Naive B cell (primary cell): ENCODE measurements at regions not wholly inside any gene's neighbourhood (a gene's known extent, or its start where the extent isn't known, plus 50 kb on each side); places are given as distances from the start of the nearest gene placed in this dataset.
A peak's percentile ranks its signal among the peaks of the same experiment; 100 is the strongest.

Experiments used
- ATAC-seq, 2 donors: fragments of 150-1000 bp; cut with Tn5 transposase; 2 replicates each; pipeline ENCODE4 v1.10.0; 2021; ENCODE audit warnings: low read depth in 2 of 2, mild to moderate bottlenecking in 2 of 2, moderate library complexity in 2 of 2
- DNase-seq: peaks from one replicate; pipeline ENCODE4 v3.0.0; 2022
- H3K27ac Mint-ChIP-seq, 6 donors: one replicate each; pipeline ENCODE4 v1.8.0; 2020 to 2022; ENCODE audit warnings: mild to moderate bottlenecking in 6 of 6, mixed read lengths in 6 of 6, moderate library complexity in 5 of 6, inconsistent platforms in 2 of 6
- H3K27me3 Mint-ChIP-seq, 3 donors: one replicate each; pipeline ENCODE4 v1.8.0; 2021 to 2022; ENCODE audit warnings: mixed read lengths in 3 of 3, mild to moderate bottlenecking in 1 of 3
- H3K36me3 Mint-ChIP-seq, 2 donors: one replicate each; pipeline ENCODE4 v1.8.0; 2020 to 2022; ENCODE audit warnings: mixed read lengths in 2 of 2, inconsistent platforms in 1 of 2, mild to moderate bottlenecking in 1 of 2
- H3K4me1 Mint-ChIP-seq, 3 donors: one replicate each; pipeline ENCODE4 v1.8.0; 2020 to 2022; ENCODE audit warnings: mixed read lengths in 3 of 3, inconsistent platforms in 1 of 3, mild to moderate bottlenecking in 1 of 3, moderate library complexity in 1 of 3
- H3K4me3 Mint-ChIP-seq, 8 donors: one replicate each; pipeline ENCODE4 v1.8.0; 2020 to 2022; ENCODE audit warnings: mild to moderate bottlenecking in 8 of 8, mixed read lengths in 8 of 8, moderate library complexity in 8 of 8, inconsistent platforms in 2 of 8
- H3K9me3 Mint-ChIP-seq, 7 donors: one replicate each; pipeline ENCODE4 v1.8.0; 2020 to 2022; ENCODE audit warnings: mixed read lengths in 7 of 7, mild to moderate bottlenecking in 5 of 7, inconsistent platforms in 2 of 7, moderate library complexity in 1 of 7

- H3K27ac Mint-ChIP-seq = peak overlapping the region in 1 of 6 donors; percentile 2
- H3K4me3 Mint-ChIP-seq = no peak overlapping the region
- peaks cover 4 to 20% of the 10 kb centered on the region in 2 donors for H3K36me3 Mint-ChIP-seq
- no peaks in the 10 kb centered on the region for H3K4me1 Mint-ChIP-seq
- DNase-seq = no peak
- H3K9me3 Mint-ChIP-seq = peaks cover 11 to 35% (median 27%) of the 10 kb centered on the region in 7 donors
- no peak for ATAC-seq
- H3K27me3 Mint-ChIP-seq = no peaks in the 10 kb centered on the region
Measured at GRCh38 chr9:108663422-108663821, 192.4 kb downstream of the ACTL7B start.

DNA sequence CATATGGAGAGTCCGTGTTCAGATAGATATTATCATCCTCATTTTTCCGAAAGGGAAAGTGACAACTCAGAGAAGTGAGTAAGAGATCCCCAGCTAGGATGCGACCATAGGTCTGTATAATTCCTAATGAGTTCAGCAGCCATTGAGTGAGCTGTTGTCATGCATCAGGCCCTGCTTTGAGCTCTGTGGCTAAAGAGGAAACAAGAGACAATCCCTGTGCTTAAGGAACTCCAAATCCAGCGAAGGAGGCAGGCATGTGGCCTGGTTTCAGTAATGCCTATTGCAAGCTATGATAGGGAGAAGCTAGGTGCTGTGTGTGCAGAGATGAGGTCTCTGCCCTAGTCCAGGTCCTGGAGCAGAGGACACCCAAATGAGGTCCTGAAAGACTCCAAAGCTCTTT, 192.8 kb downstream of the ACTL7B start:
- Mint-ChIP-seq H3K4me1 (no peaks in the 10 kb centered on the region), H3K27me3 (no peaks in the 10 kb centered on the region), H3K36me3 (peaks cover 4 to 21% of the 10 kb centered on the region in 2 donors), H3K4me3 (no peak overlapping the region), H3K27ac (no peak overlapping the region), H3K9me3 (peaks cover 11 to 39% (median 32%) of the 10 kb centered on the region in 7 donors)
- no peak for ATAC-seq
- no peak for DNase-seq

GRCh38 chr9:108662091-108662875, 193.5 kb downstream of the ACTL7B start:
- ATAC-seq (no peak), DNase-seq (no peak)
- Mint-ChIP-seq H3K27ac (no peak overlapping the region), H3K27me3 (no peaks in the 10 kb centered on the region), H3K9me3 (peaks cover 12 to 39% (median 32%) of the 10 kb centered on the region in 7 donors), H3K4me3 (no peak overlapping the region), H3K4me1 (no peaks in the 10 kb centered on the region), H3K36me3 (peaks cover 4 to 21% of the 10 kb centered on the region in 2 donors)

- Mint-ChIP-seq H3K36me3 (peaks cover 5 to 29% of the 10 kb centered on the region in 2 donors), H3K27me3 (no peaks in the 10 kb centered on the region), H3K27ac (no peak overlapping the region), H3K4me1 (no peaks in the 10 kb centered on the region), H3K9me3 (peaks cover 12 to 34% (median 27%) of the 10 kb centered on the region in 7 donors), H3K4me3 (no peak overlapping the region)
- DNase-seq = no peak
- no peak for ATAC-seq
Measured at GRCh38 chr9:108656566-108656965, 199.2 kb downstream of the ACTL7B start.

- ATAC-seq = no peak
- Mint-ChIP-seq H3K4me3 (no peak overlapping the region), H3K27ac (no peak overlapping the region), H3K4me1 (no peaks in the 10 kb centered on the region), H3K9me3 (peaks cover 12 to 26% (median 23%) of the 10 kb centered on the region in 7 donors), H3K36me3 (peaks cover 5 to 29% of the 10 kb centered on the region in 2 donors), H3K27me3 (no peaks in the 10 kb centered on the region)
- DNase-seq = no peak
Measured at GRCh38 chr9:108655818-108656217, 200.0 kb downstream of the ACTL7B start.

DNA sequence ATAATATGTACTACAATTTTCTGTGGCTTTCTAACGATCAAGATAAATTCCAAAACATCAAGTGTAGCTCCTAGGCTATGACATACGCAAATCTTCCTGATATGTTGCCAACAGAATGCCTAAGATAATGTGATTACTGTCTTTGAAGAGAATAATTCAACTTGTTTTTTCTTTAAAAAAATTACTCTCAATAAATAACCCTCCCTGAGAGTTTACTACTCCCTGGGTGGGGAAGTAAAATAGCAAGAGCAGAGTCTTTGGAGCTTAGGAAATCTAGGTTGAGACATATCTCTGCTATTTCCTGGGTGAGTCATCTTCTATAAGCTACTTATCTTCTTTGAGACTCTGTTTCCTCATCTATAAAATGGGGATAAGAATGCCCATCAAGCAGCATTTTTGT, 201.2 kb downstream of the ACTL7B start:
- Mint-ChIP-seq H3K27me3 (no peaks in the 10 kb centered on the region), H3K9me3 (peaks cover 10 to 15% (median 13%) of the 10 kb centered on the region in 7 donors), H3K27ac (no peak overlapping the region), H3K4me1 (no peaks in the 10 kb centered on the region), H3K36me3 (peaks cover 5 to 20% of the 10 kb centered on the region in 2 donors), H3K4me3 (no peak overlapping the region)
- DNase-seq (no peak), ATAC-seq (no peak)

DNA sequence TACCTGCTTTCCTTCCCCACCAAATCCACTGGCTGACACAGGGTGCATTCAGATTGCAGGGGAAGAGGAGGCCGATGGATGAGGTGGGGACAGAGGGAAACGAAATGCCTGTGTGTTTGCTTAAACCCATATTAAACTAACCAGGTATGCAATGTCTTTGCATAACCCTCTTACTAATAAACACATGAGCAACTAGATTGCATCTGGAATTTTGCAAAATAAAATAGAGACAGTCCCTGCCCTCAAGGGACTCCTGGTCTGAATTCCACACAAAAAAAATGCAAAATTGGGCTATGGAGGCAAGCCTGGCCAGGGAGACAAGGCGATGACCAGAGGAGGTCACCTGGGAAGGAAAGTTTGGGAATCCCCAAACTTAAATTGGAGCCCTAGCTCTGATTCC, 202.9 kb downstream of the ACTL7B start:
- Mint-ChIP-seq H3K4me3 (no peak overlapping the region), H3K36me3 (peaks cover 5 to 7% of the 10 kb centered on the region in 2 donors), H3K27ac (no peak overlapping the region), H3K9me3 (peaks cover 0 to 8% (median 0%) of the 10 kb centered on the region in 7 donors), H3K27me3 (no peaks in the 10 kb centered on the region), H3K4me1 (no peaks in the 10 kb centered on the region)
- no peak for ATAC-seq
- no peak for DNase-seq

GRCh38 chr9:108650826-108651225, 205.0 kb downstream of the ACTL7B start:
- Mint-ChIP-seq H3K9me3 (peaks cover 0 to 3% (median 0%) of the 10 kb centered on the region in 7 donors), H3K4me3 (no peak overlapping the region), H3K27me3 (no peaks in the 10 kb centered on the region), H3K4me1 (no peaks in the 10 kb centered on the region), H3K27ac (no peak overlapping the region), H3K36me3 (no peaks in the 10 kb centered on the region)
- ATAC-seq (no peak), DNase-seq (no peak)

DNA sequence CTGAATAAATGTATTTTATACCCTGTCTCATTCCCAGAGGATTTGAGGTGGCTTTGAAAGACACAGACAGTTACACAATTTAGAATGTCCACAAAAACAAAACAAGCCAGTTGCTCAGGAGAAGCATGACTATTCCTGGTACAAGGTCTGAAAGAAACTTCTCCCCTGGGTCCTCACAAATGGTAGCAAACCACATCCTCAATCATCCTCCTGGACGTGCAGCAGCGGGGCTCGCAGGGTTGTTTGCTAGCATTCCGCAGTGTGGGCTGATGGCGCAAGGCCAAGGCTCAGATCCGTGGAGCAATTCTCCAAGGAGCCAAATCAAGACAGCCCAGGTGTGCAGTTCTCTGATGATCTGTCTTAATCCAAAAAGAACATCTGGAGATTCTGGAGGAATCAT, 210.3 kb downstream of the ACTL7B start:
- no peak overlapping the region for H3K27ac Mint-ChIP-seq
- H3K36me3 Mint-ChIP-seq = no peaks in the 10 kb centered on the region
- ATAC-seq (no peak), DNase-seq (no peak)
- H3K27me3 Mint-ChIP-seq = no peaks in the 10 kb centered on the region
- H3K9me3 Mint-ChIP-seq = peaks cover 0 to 6% (median 0%) of the 10 kb centered on the region in 7 donors
- no peaks in the 10 kb centered on the region for H3K4me1 Mint-ChIP-seq
- H3K4me3 Mint-ChIP-seq = no peak overlapping the region

DNA sequence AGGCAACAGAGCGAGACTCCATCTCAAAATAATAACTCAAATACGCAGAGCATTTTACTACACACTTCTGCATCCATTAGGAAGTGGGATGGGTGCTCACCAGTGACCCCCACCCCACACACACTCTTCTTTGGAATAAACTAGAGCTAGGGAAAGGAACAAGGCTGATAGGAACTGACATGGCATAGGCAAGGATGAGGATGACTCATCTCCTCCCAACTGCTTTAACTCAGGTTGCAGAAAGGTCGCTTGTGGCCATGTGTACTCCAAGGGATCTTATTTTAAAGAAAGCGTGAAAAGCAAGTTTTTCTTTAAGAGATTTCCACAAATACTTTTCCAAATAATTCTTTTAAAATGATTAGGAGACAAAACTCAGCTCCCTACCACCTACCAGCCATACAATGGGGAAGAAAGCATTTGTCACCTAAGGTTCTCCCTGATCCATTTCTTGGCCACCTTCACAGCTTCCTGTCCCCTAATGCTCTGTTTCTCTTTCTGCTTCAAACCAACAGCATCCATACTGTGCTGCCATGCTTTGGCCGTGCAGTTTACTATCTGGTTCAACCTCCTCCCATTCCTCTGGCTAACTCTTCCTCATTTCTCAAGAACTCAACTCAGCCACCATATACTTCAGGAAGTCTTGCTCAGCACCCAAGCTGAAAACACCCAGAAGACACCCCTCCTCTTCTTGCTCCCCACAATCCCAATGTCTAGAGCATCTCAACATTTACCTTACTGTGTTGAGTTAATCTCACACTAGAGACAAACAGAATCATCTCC, 211.9 kb downstream of the ACTL7B start:
- no peaks in the 10 kb centered on the region for H3K36me3 Mint-ChIP-seq
- H3K27ac Mint-ChIP-seq = no peak overlapping the region
- H3K4me3 Mint-ChIP-seq = no peak overlapping the region
- ATAC-seq (no peak), DNase-seq (no peak)
- peaks cover 0 to 6% (median 0%) of the 10 kb centered on the region in 7 donors for H3K9me3 Mint-ChIP-seq
- no peaks in the 10 kb centered on the region for H3K4me1 Mint-ChIP-seq
- H3K27me3 Mint-ChIP-seq = no peaks in the 10 kb centered on the region

GRCh38 chr9:108642871-108643270, 212.9 kb downstream of the ACTL7B start:
- Mint-ChIP-seq H3K27me3 (no peaks in the 10 kb centered on the region), H3K4me1 (no peaks in the 10 kb centered on the region), H3K27ac (no peak overlapping the region), H3K36me3 (no peaks in the 10 kb centered on the region), H3K9me3 (peaks cover 0 to 6% (median 0%) of the 10 kb centered on the region in 7 donors), H3K4me3 (no peak overlapping the region)
- no peak for DNase-seq
- no peak for ATAC-seq

DNA sequence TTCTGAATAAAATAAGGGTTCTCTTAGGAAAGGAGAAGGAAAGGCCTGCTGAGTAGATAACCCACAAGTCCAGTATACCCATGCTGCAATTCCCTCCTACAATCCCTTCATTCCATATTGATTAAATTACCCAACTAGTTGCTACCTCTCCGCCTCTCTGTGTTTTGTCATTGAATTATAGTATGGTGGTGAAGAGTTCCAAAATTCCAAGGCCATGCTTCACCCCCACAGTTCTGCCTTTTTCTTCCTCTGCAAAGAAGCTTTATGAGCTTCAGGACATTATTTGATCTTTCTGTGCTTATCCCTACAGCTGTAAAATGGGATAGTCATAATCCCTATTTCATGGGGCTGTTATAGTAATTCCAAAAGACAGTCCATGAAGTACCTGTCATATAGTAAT, 215.6 kb downstream of the ACTL7B start:
- H3K9me3 Mint-ChIP-seq = peaks cover 0 to 6% (median 0%) of the 10 kb centered on the region in 7 donors
- H3K4me1 Mint-ChIP-seq = no peaks in the 10 kb centered on the region
- H3K36me3 Mint-ChIP-seq = no peaks in the 10 kb centered on the region

DNA sequence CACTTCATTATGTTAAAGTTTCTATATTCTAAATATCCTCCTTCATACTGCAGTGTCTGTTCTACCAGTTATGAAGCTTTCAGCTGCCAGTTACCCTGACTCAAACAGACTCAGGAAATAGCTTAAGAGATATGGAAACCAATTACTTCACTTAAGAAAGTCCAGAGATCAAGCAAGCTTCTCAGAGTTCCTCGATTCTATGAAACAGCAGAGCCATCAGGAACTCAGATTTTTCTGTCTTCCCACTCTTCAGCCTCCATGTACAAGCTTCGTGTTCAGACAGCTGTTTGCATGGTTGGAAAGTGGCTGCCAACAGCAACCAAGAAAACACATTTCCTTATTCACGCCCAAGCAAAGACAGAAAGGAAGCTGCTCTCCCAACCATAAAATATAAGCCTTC, 216.1 kb downstream of the ACTL7B start:
- Mint-ChIP-seq H3K9me3 (peaks cover 0 to 6% (median 0%) of the 10 kb centered on the region in 7 donors), H3K36me3 (no peaks in the 10 kb centered on the region), H3K4me3 (no peak overlapping the region), H3K27me3 (no peaks in the 10 kb centered on the region), H3K27ac (no peak overlapping the region), H3K4me1 (no peaks in the 10 kb centered on the region)
- DNase-seq (no peak), ATAC-seq (no peak)

More for the DNA sequence above, 215.6 kb downstream of the ACTL7B start:
- no peak for ATAC-seq
- no peak for DNase-seq
- no peak overlapping the region for H3K27ac Mint-ChIP-seq
- no peaks in the 10 kb centered on the region for H3K27me3 Mint-ChIP-seq
- no peak overlapping the region for H3K4me3 Mint-ChIP-seq

DNA sequence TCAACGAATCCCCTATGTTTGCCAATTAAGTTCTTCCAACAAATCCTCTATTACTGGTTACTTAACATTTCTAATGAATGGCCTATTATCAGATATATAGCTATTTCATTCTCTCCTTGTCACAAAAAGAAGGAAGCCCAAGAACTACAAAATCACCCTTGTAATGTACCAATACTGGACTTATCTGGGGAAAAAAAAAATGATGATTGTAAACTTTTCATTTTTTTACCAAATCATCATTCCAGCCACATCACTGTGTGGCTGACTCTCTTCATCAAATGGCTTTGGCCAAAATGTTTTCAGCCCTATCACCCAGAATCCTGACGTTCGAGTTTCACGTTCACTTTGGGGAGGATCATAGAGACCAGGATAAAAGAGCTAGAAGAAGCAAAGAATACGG, 216.7 kb downstream of the ACTL7B start:
- no peaks in the 10 kb centered on the region for H3K4me1 Mint-ChIP-seq
- H3K9me3 Mint-ChIP-seq = no peaks in the 10 kb centered on the region
- no peak overlapping the region for H3K4me3 Mint-ChIP-seq
- no peak overlapping the region for H3K27ac Mint-ChIP-seq
- ATAC-seq = no peak
- DNase-seq = no peak
- H3K27me3 Mint-ChIP-seq = no peaks in the 10 kb centered on the region
- H3K36me3 Mint-ChIP-seq = no peaks in the 10 kb centered on the region
